SK-N-SH treated with all-trans-retinoic acid at 6 μM for 48 hours (cell line): ENCODE measurements at regions not wholly inside any gene's neighbourhood (a gene's known extent, or its start where the extent isn't known, plus 50 kb on each side); places are given as distances from the start of the nearest gene placed in this dataset.

ENCODE experiments used
- PPARA ChIP-seq: fragments of 250-450 bp; sonication (Bioruptor Pico); IDR thresholded peaks from 2 replicates; pipeline ENCODE4 v1.5.0; 2020; ENCODE audit warnings: mild to moderate bottlenecking, borderline replicate concordance
- ZFP30 ChIP-seq: fragments of 450-650 bp; formaldehyde crosslinking; IDR thresholded peaks from 2 replicates; pipeline ENCODE4 v1.5.0; 2022; ENCODE audit warnings: mild to moderate bottlenecking, moderate library complexity
- TF ChIP-seq, protein P1 (sequence below): fragments of 250-450 bp; sonication (Bioruptor Pico); IDR thresholded peaks from 2 replicates; pipeline ENCODE4 v1.8.0; 2020; ENCODE audit warnings: mild to moderate bottlenecking, moderate library complexity, borderline replicate concordance

DNA sequence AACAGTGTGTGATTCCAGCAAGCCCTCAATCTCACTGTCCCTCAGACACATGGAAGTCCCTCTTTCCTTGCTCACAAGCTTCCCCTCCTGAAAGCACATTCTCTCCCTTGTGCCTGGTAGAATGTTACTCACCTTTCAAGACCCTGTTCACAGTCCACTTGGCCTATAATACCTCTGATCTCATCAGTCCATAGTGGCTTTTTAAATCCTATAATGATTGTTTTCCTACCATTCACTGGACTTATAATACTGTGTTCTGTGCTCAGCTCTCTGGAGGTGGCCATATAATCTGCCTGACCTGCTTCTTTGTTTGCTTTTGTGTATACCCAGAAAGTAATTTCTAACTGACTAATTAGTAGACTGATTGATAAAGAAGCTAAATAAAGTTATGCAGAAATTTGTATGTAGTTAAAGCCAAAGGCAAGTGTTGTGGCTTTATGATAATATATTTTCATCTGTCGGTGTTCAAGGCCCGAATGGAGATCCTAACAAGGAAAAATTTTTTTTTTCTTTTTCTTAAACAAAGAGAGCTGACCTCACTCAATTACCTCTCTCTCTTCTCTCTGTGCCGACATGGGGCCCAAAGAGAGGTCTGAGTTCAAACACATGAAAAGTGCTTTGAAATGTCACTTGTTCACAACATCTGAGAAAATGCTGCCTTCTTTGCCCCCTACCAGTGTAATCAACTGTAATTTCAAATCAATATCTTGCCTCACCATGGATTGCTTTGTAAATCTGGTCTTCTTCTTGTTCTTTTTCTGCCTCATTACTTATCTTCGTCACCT, 1033.0 kb upstream of the PIK3C3 start:
- TF ChIP-seq PPARA, result no peak
- TF ChIP-seq, protein P1, sequence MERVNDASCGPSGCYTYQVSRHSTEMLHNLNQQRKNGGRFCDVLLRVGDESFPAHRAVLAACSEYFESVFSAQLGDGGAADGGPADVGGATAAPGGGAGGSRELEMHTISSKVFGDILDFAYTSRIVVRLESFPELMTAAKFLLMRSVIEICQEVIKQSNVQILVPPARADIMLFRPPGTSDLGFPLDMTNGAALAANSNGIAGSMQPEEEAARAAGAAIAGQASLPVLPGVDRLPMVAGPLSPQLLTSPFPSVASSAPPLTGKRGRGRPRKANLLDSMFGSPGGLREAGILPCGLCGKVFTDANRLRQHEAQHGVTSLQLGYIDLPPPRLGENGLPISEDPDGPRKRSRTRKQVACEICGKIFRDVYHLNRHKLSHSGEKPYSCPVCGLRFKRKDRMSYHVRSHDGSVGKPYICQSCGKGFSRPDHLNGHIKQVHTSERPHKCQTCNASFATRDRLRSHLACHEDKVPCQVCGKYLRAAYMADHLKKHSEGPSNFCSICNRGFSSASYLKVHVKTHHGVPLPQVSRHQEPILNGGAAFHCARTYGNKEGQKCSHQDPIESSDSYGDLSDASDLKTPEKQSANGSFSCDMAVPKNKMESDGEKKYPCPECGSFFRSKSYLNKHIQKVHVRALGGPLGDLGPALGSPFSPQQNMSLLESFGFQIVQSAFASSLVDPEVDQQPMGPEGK (CRISPR knock-in tag), result no peak
- no peak for TF ChIP-seq ZFP30 (CRISPR knock-in tag)
